Neural crest cell (in vitro differentiated cells): ENCODE measurements at regions not wholly inside any gene's neighbourhood (a gene's known extent, or its start where the extent isn't known, plus 50 kb on each side); places are given as distances from the start of the nearest gene placed in this dataset.

Experiments
- DNase-seq: peaks from one replicate; pipeline ENCODE4 v3.0.0; 2021; ENCODE audit warnings: low read depth, mixed read lengths, low spot score
- H3K27ac Mint-ChIP-seq: one replicate; pipeline ENCODE4 v1.8.0; 2021; ENCODE audit warnings: mild to moderate bottlenecking, mixed read lengths; ENCODE audit not compliant: unreplicated experiment
- H3K27me3 Mint-ChIP-seq: 2 replicates; pipeline ENCODE4 v1.8.0; 2021; ENCODE audit warnings: low read depth, mild to moderate bottlenecking, mixed read lengths
- H3K36me3 Mint-ChIP-seq: 2 replicates; pipeline ENCODE4 v1.8.0; 2021; ENCODE audit warnings: low read depth, mild to moderate bottlenecking, mixed read lengths
- H3K4me1 Mint-ChIP-seq: 2 replicates; pipeline ENCODE4 v1.8.0; 2021; ENCODE audit warnings: mixed read lengths
- H3K4me3 Mint-ChIP-seq: one replicate; pipeline ENCODE4 v1.8.0; 2021; ENCODE audit warnings: mild to moderate bottlenecking, mixed read lengths
- H3K9me3 Mint-ChIP-seq: 2 replicates; pipeline ENCODE4 v1.8.0; 2021; ENCODE audit warnings: mixed read lengths
- CTCF ChIP-seq: fragments of 200-600 bp; sonication (generic); conservative IDR thresholded peaks from 2 replicates; pipeline ENCODE4 v1.5.0; 2021; ENCODE audit warnings: antibody characterized with exemption, mild to moderate bottlenecking

- no peaks in the 10 kb centered on the region for H3K36me3 Mint-ChIP-seq
- H3K4me1 Mint-ChIP-seq: no peaks in the 10 kb centered on the region
- DNase-seq: no peak
- TF ChIP-seq CTCF: no peak
- peaks cover 6% of the 10 kb centered on the region for H3K9me3 Mint-ChIP-seq
- no peak overlapping the region for H3K4me3 Mint-ChIP-seq
- H3K27me3 Mint-ChIP-seq: peaks cover 26% of the 10 kb centered on the region
- H3K27ac Mint-ChIP-seq: no peak overlapping the region
Measured at GRCh38 chr1:30201015-30201414, 522.4 kb downstream of the MATN1 start.

GRCh38 chr1:30200161-30200560 lies 523.2 kb downstream of the MATN1 start:
- Mint-ChIP-seq H3K9me3 (peaks cover 6% of the 10 kb centered on the region), H3K27me3 (peaks cover 26% of the 10 kb centered on the region), H3K4me3 (no peak overlapping the region), H3K4me1 (no peaks in the 10 kb centered on the region), H3K27ac (no peak overlapping the region), H3K36me3 (no peaks in the 10 kb centered on the region)
- no peak for TF ChIP-seq CTCF
- no peak for DNase-seq

- Mint-ChIP-seq H3K4me3 (no peak overlapping the region), H3K27ac (no peak overlapping the region), H3K36me3 (no peaks in the 10 kb centered on the region), H3K4me1 (no peaks in the 10 kb centered on the region), H3K9me3 (peaks cover 6% of the 10 kb centered on the region), H3K27me3 (peaks cover 29% of the 10 kb centered on the region)
- TF ChIP-seq CTCF: no peak
- DNase-seq: no peak
Measured at GRCh38 chr1:30199563-30199962, 523.8 kb downstream of the MATN1 start.

GRCh38 chr1:30198795-30199403 lies 524.5 kb downstream of the MATN1 start:
- no peak overlapping the region for H3K27ac Mint-ChIP-seq
- H3K9me3 Mint-ChIP-seq: peaks cover 6% of the 10 kb centered on the region
- H3K27me3 Mint-ChIP-seq: peaks cover 29% of the 10 kb centered on the region
- DNase-seq: no peak
- H3K4me1 Mint-ChIP-seq: no peaks in the 10 kb centered on the region
- H3K36me3 Mint-ChIP-seq: no peaks in the 10 kb centered on the region
- TF ChIP-seq CTCF: no peak
- no peak overlapping the region for H3K4me3 Mint-ChIP-seq

- H3K9me3 Mint-ChIP-seq: peaks cover 6% of the 10 kb centered on the region
- no peak for TF ChIP-seq CTCF
- no peaks in the 10 kb centered on the region for H3K4me1 Mint-ChIP-seq
- no peak overlapping the region for H3K27ac Mint-ChIP-seq
- H3K27me3 Mint-ChIP-seq: peaks cover 32% of the 10 kb centered on the region
- no peak for DNase-seq
- no peaks in the 10 kb centered on the region for H3K36me3 Mint-ChIP-seq
- no peak overlapping the region for H3K4me3 Mint-ChIP-seq
Measured at GRCh38 chr1:30198451-30198760, 525.0 kb downstream of the MATN1 start.
